ENCODE measurements at regions not wholly inside any gene's neighbourhood (a gene's known extent, or its start where the extent isn't known, plus 50 kb on each side); places are given as distances from the start of the nearest gene placed in this dataset.

DNA sequence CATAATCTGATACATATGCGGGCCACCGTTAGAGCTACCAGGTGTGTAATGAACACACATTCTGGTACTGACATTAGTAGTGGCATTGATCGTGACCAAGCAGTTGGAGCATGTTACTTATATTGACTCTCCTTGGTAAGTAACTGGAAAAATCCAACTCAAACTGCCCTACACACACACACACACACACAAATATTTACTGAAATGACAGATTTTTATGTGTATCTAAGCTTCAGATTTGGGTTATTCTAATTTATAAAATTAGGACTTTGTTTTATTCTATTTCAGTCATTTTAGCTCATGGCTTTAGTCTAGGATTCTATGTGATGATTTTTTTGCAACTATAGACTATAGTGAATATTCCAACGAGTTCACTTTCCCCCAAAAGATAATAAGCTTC lies 1280.2 kb upstream of the ACO1 start:
- TF ChIP-seq JUND (IDR thresholded peaks at IDR 0.05; ENCODE audit: low read length): no peak
- TF ChIP-seq ZNF274 (IDR thresholded peaks at IDR 0.05; ENCODE audit: borderline replicate concordance, extremely low read depth, low read length): no peak
- TF ChIP-seq, protein P1, sequence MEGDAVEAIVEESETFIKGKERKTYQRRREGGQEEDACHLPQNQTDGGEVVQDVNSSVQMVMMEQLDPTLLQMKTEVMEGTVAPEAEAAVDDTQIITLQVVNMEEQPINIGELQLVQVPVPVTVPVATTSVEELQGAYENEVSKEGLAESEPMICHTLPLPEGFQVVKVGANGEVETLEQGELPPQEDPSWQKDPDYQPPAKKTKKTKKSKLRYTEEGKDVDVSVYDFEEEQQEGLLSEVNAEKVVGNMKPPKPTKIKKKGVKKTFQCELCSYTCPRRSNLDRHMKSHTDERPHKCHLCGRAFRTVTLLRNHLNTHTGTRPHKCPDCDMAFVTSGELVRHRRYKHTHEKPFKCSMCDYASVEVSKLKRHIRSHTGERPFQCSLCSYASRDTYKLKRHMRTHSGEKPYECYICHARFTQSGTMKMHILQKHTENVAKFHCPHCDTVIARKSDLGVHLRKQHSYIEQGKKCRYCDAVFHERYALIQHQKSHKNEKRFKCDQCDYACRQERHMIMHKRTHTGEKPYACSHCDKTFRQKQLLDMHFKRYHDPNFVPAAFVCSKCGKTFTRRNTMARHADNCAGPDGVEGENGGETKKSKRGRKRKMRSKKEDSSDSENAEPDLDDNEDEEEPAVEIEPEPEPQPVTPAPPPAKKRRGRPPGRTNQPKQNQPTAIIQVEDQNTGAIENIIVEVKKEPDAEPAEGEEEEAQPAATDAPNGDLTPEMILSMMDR (IDR thresholded peaks at IDR 0.05; ENCODE audit: control extremely low read depth in 1 of 3, insufficient read depth in 1 of 3, low read depth in 1 of 3, low read length in 3 of 3): no peak
- TF ChIP-seq EZH2 (IDR thresholded peaks at IDR 0.05; ENCODE audit: low read depth, low read length, severe bottlenecking): no peak
- TF ChIP-seq JUN (IDR thresholded peaks at IDR 0.05; ENCODE audit: low read depth, low read length): no peak
- TF ChIP-seq, protein P2, sequence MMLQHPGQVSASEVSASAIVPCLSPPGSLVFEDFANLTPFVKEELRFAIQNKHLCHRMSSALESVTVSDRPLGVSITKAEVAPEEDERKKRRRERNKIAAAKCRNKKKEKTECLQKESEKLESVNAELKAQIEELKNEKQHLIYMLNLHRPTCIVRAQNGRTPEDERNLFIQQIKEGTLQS (IDR thresholded peaks at IDR 0.05; ENCODE audit: insufficient read depth, low read depth, low read length): no peak
